ENCODE measurements at regions not wholly inside any gene's neighbourhood (a gene's known extent, or its start where the extent isn't known, plus 50 kb on each side); places are given as distances from the start of the nearest gene placed in this dataset.

- H3K4me1 ChIP-seq (ENCODE audit: control insufficient read depth, insufficient read depth, low read length), result no peaks in the 10 kb centered on the region
- no peak overlapping the region for H3K27ac ChIP-seq (ENCODE audit: low read length)
- no peak overlapping the region for H3K4me3 ChIP-seq (ENCODE audit: low read depth in 2 of 2, low read length in 2 of 2)
- ATAC-seq (no peak), DNase-seq (ENCODE audit: low read depth, low spot score) (no peak)
- no TSS peak for BruUV-seq (replicated peaks)
- no peaks in the 10 kb centered on the region for H3K9me3 ChIP-seq (ENCODE audit: control insufficient read depth, insufficient read depth, low read depth, low read length)
- intact Hi-C loops (cut with micrococcal nuclease; ENCODE audit: unreplicated experiment) (no loop called here), in situ Hi-C loops (cut with HindIII; ENCODE audit: low pct_unique_long_range_greater_than_20kb, low sequenced_read_pairs) (no loop called here)
- no peaks in the 10 kb centered on the region for H3K36me3 ChIP-seq (ENCODE audit: control insufficient read depth, insufficient read depth, low read length)
- ChIA-PET CTCF (no interaction called here), POLR2A (no interaction called here)
- no peak for TF ChIP-seq SIN3A (IDR thresholded peaks at IDR 0.05; ENCODE audit: borderline replicate concordance, insufficient read depth, low read depth, low read length)
- no peak for TF ChIP-seq REST (IDR thresholded peaks at IDR 0.05; ENCODE audit: insufficient read depth in 1 of 2, low read depth in 2 of 2, low read length in 1 of 2)
- TF ChIP-seq, protein P1, sequence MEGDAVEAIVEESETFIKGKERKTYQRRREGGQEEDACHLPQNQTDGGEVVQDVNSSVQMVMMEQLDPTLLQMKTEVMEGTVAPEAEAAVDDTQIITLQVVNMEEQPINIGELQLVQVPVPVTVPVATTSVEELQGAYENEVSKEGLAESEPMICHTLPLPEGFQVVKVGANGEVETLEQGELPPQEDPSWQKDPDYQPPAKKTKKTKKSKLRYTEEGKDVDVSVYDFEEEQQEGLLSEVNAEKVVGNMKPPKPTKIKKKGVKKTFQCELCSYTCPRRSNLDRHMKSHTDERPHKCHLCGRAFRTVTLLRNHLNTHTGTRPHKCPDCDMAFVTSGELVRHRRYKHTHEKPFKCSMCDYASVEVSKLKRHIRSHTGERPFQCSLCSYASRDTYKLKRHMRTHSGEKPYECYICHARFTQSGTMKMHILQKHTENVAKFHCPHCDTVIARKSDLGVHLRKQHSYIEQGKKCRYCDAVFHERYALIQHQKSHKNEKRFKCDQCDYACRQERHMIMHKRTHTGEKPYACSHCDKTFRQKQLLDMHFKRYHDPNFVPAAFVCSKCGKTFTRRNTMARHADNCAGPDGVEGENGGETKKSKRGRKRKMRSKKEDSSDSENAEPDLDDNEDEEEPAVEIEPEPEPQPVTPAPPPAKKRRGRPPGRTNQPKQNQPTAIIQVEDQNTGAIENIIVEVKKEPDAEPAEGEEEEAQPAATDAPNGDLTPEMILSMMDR (IDR thresholded peaks at IDR 0.05), result no peak
- TF ChIP-seq TCF7L2 (IDR thresholded peaks at IDR 0.05; ENCODE audit: low read depth, low read length), result no peak
- no peak for TF ChIP-seq POLR2AphosphoS5 (IDR thresholded peaks at IDR 0.05; ENCODE audit: low read depth, low read length)
- H3K27me3 ChIP-seq (ENCODE audit: control insufficient read depth, insufficient read depth, low read length), result no peaks in the 10 kb centered on the region
These were observed 422.9 kb downstream of the TMEM161B start for GRCh38 chr5:87845734-87846133.

DNA sequence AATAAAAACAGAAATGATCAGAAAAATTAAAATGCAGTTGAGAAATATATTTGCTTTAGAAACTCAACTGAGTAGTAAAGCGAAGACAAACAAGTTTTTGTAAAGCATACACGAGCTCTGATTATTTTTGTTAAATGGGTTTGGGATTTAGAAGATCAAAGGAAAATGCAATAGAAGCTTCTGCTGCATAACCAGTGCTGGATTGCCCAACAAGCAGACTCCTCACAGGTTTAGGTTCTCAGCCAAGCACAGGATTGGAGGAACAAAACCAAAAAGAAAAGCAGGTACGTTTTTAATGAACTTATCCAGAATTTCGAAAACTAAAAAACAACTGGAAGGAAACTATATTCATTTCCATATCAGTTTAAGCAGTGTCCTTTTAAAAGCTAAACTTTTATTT is 423.8 kb downstream of the TMEM161B start:
- no peak for TF ChIP-seq REST (IDR thresholded peaks at IDR 0.05; ENCODE audit: insufficient read depth in 1 of 2, low read depth in 2 of 2, low read length in 1 of 2)
- no peak for TF ChIP-seq TCF7L2 (IDR thresholded peaks at IDR 0.05; ENCODE audit: low read depth, low read length)
- no peak for TF ChIP-seq POLR2AphosphoS5 (IDR thresholded peaks at IDR 0.05; ENCODE audit: low read depth, low read length)
- no peak for TF ChIP-seq SIN3A (IDR thresholded peaks at IDR 0.05; ENCODE audit: borderline replicate concordance, insufficient read depth, low read depth, low read length)
- TF ChIP-seq, protein P1 (IDR thresholded peaks at IDR 0.05), result no peak
- in situ Hi-C loops (cut with HindIII; ENCODE audit: low pct_unique_long_range_greater_than_20kb, low sequenced_read_pairs), result no loop called here

More for the DNA sequence above, 423.8 kb downstream of the TMEM161B start:
- no peaks in the 10 kb centered on the region for H3K36me3 ChIP-seq (ENCODE audit: control insufficient read depth, insufficient read depth, low read length)
- intact Hi-C loops (cut with micrococcal nuclease; ENCODE audit: unreplicated experiment), result no loop called here
- no peak overlapping the region for H3K4me3 ChIP-seq (ENCODE audit: low read depth in 2 of 2, low read length in 2 of 2)
- H3K27me3 ChIP-seq (ENCODE audit: control insufficient read depth, insufficient read depth, low read length), result no peaks in the 10 kb centered on the region
- H3K9me3 ChIP-seq (ENCODE audit: control insufficient read depth, insufficient read depth, low read depth, low read length), result no peaks in the 10 kb centered on the region
- H3K4me1 ChIP-seq (ENCODE audit: control insufficient read depth, insufficient read depth, low read length), result no peaks in the 10 kb centered on the region
- DNase-seq (ENCODE audit: low read depth, low spot score) (no peak), ATAC-seq (no peak)
- H3K27ac ChIP-seq (ENCODE audit: low read length), result no peak overlapping the region
- ChIA-PET CTCF (no interaction called here), POLR2A (no interaction called here)
- no TSS peak for BruUV-seq (replicated peaks)

All from Panc1 (cell line).